SK-N-SH (cell line): ENCODE measurements at regions not wholly inside any gene's neighbourhood (a gene's known extent, or its start where the extent isn't known, plus 50 kb on each side); places are given as distances from the start of the nearest gene placed in this dataset.
A peak's percentile ranks its signal among the peaks of the same experiment; 100 is the strongest.

Experiments
- CTCF ChIA-PET: fragments of 300-600, 350-600 bp; formaldehyde crosslinking; extraction: SDS; loops from one replicate; lab custom pipeline; 2021; lab: Yijun Ruan, JAX
- POLR2A ChIA-PET: fragments of 350-600 bp; sonication (Branson Sonifier 250); formaldehyde crosslinking; extraction: SDS; loops from one replicate; lab custom pipeline; 2020; ENCODE audit warnings: antibody characterized with exemption, inconsistent platforms; lab: Yijun Ruan, JAX
- DNase-seq: peaks from one replicate; pipeline ENCODE4 v3.0.0; 2012
- H2AFZ ChIP-seq: fragments of 200-600 bp; sonication (generic); 2 replicates; pipeline ENCODE4 v1.8.1; 2016; ENCODE audit warnings: antibody characterized with exemption, mild to moderate bottlenecking, low read depth
- H3F3A ChIP-seq: fragments of 200-600 bp; sonication (generic); replicated peaks from 2 replicates; pipeline ENCODE3; 2016; ENCODE audit warnings: antibody characterized with exemption, mild to moderate bottlenecking; ENCODE audit not compliant: insufficient read depth
- H3K27ac ChIP-seq, 2 experiments: fragments of 200-500 bp in 1 of 2; fragments of 200-600 bp in 1 of 2; sonication (Bioruptor generic) in 1 of 2; sonication (generic), shearing (Covaris generic) in 1 of 2; 2 replicates each; pipeline versions ENCODE4 v1.5.1 to v1.6.1; 2014 to 2016; ENCODE audit warnings: low read depth in 2 of 2, inconsistent platforms in 1 of 2, low read length in 1 of 2, mild to moderate bottlenecking in 1 of 2, mixed read lengths in 1 of 2
- H3K27me3 ChIP-seq: fragments of 200-600 bp; sonication (generic), shearing (Covaris generic); 2 replicates; pipeline ENCODE4 v1.6.1; 2016; ENCODE audit warnings: mixed run types; ENCODE audit not compliant: insufficient read depth
- H3K36me3 ChIP-seq, 2 experiments: fragments of 200-500 bp in 1 of 2; fragments of 200-600 bp in 1 of 2; sonication (Bioruptor generic) in 1 of 2; sonication (generic) in 1 of 2; replicated peaks in 1 of 2; 2 replicates each; pipeline versions ENCODE3 to v1.5.1; 2014 to 2016; ENCODE audit warnings: low read length in 1 of 2, mild to moderate bottlenecking in 1 of 2; ENCODE audit not compliant: insufficient read depth in 2 of 2, control insufficient read depth in 1 of 2
- H3K4me1 ChIP-seq, 2 experiments: fragments of 200-500 bp in 1 of 2; fragments of 200-600 bp in 1 of 2; sonication (Bioruptor generic) in 1 of 2; sonication (generic), shearing (Covaris generic) in 1 of 2; 2 replicates each; pipeline versions ENCODE4 v1.5.1 to v1.6.1; 2014 to 2016; ENCODE audit warnings: low read depth in 1 of 2, low read length in 1 of 2, mixed run types in 1 of 2; ENCODE audit not compliant: insufficient read depth in 2 of 2, control insufficient read depth in 1 of 2
- H3K4me2 ChIP-seq: fragments of 200-600 bp; sonication (generic), shearing (Covaris generic); 2 replicates; pipeline ENCODE4 v1.6.1; 2017; ENCODE audit warnings: mixed run types
- H3K4me3 ChIP-seq, 2 experiments: fragments of 200-500 bp in 1 of 2; fragments of 200-600 bp in 1 of 2; sonication (Bioruptor generic) in 1 of 2; sonication (generic), shearing (Covaris generic) in 1 of 2; 2 replicates each; pipeline versions ENCODE4 v1.5.1 to v1.8.1; 2014 to 2016; ENCODE audit warnings: low read depth in 2 of 2, inconsistent platforms in 1 of 2, low read length in 1 of 2, mild to moderate bottlenecking in 1 of 2, mixed read lengths in 1 of 2, moderate library complexity in 1 of 2
- H3K79me2 ChIP-seq: fragments of 200-600 bp; sonication (generic); 2 replicates; pipeline ENCODE4 v1.8.1; 2017; ENCODE audit warnings: mild to moderate bottlenecking; ENCODE audit not compliant: insufficient read depth
- H3K9ac ChIP-seq: fragments of 200-600 bp; sonication (generic); 2 replicates; pipeline ENCODE4 v1.6.1; 2017; ENCODE audit warnings: mixed run types
- H3K9me2 ChIP-seq: fragments of 200-600 bp; sonication (generic); 2 replicates; pipeline ENCODE4 v1.6.1; 2017; ENCODE audit warnings: mixed run types
- H3K9me3 ChIP-seq: fragments of 200-600 bp; sonication (generic); 2 replicates; pipeline ENCODE4 v1.6.1; 2017; ENCODE audit warnings: mixed run types, mild to moderate bottlenecking, moderate library complexity
- H4K20me1 ChIP-seq: fragments of 200-600 bp; sonication (generic); 2 replicates; pipeline ENCODE4 v1.6.1; 2017; ENCODE audit warnings: mild to moderate bottlenecking, mixed run types; ENCODE audit not compliant: insufficient read depth
- CHD2 ChIP-seq: fragments of 150-350 bp; IDR thresholded peaks from 2 replicates; pipeline ENCODE4 v1.6.1; 2018; ENCODE audit warnings: low read length; ENCODE audit not compliant: partially characterized antibody
- EP300 ChIP-seq, 2 experiments: IDR thresholded peaks; 2 replicates each; pipeline versions ENCODE4 v1.4.0 to v1.6.1; 2012; ENCODE audit warnings: borderline replicate concordance in 1 of 2, low read depth in 1 of 2, low read length in 1 of 2
- EZH2phosphoT487 ChIP-seq: fragments of 200-600 bp; sonication (generic); IDR thresholded peaks from 2 replicates; pipeline ENCODE4 v1.6.1; 2017; ENCODE audit warnings: low read depth, mixed run types, mild to moderate bottlenecking, antibody characterized with exemption, moderate library complexity, borderline replicate concordance
- FOSL2 ChIP-seq: IDR thresholded peaks from 2 replicates; pipeline ENCODE4 v1.4.0; 2012; ENCODE audit warnings: low read depth, mild to moderate bottlenecking, moderate library complexity, borderline replicate concordance
- GABPA ChIP-seq: IDR thresholded peaks from 2 replicates; pipeline ENCODE4 v1.4.0; 2012; ENCODE audit warnings: low read depth, mild to moderate bottlenecking
- JUND ChIP-seq: IDR thresholded peaks from 2 replicates; pipeline ENCODE4 v1.4.0; 2012
- MEF2A ChIP-seq: IDR thresholded peaks from 2 replicates; pipeline ENCODE4 v1.4.0; 2012; ENCODE audit warnings: low read depth, borderline replicate concordance
- MXI1 ChIP-seq: IDR thresholded peaks from 2 replicates; pipeline ENCODE4 v1.6.1; 2012; ENCODE audit warnings: mild to moderate bottlenecking, low read depth, low read length, improper control_type of control experiment
- PBX3 ChIP-seq: IDR thresholded peaks from 2 replicates; pipeline ENCODE4; 2012
- RAD21 ChIP-seq: IDR thresholded peaks from 2 replicates; pipeline ENCODE4 v1.6.1; 2012; ENCODE audit warnings: mild to moderate bottlenecking, low read length
- RXRA ChIP-seq: IDR thresholded peaks from 2 replicates; pipeline ENCODE4 v1.4.0; 2012; ENCODE audit warnings: low read depth, mild to moderate bottlenecking, borderline replicate concordance
- TAF1 ChIP-seq: IDR thresholded peaks from 2 replicates; pipeline ENCODE4 v1.6.1; 2012; ENCODE audit warnings: low read depth, mild to moderate bottlenecking, low read length, moderate library complexity, borderline replicate concordance
- TEAD4 ChIP-seq: IDR thresholded peaks from 2 replicates; pipeline ENCODE4 v1.4.0; 2012; ENCODE audit warnings: mild to moderate bottlenecking, borderline replicate concordance; ENCODE audit not compliant: insufficient read depth
- USF1 ChIP-seq: IDR thresholded peaks from 2 replicates; pipeline ENCODE4 v1.4.0; 2012; ENCODE audit warnings: low read depth, borderline replicate concordance
- WGBS: methylation state at CpG from one replicate; pipeline ENCODE4 v1.1.6; 2017; ENCODE audit warnings: low lambda C conversion rate; 5-methylcytosine and 5-hydroxymethylcytosine counted together
- TF ChIP-seq, protein P1 (sequence below): IDR thresholded peaks from 2 replicates; pipeline ENCODE4 v1.4.0; 2012; ENCODE audit warnings: low read depth
- TF ChIP-seq, protein P2 (sequence below): fragments of 150-350 bp; IDR thresholded peaks from 2 replicates; pipeline ENCODE4 v1.6.1; 2016; ENCODE audit warnings: mild to moderate bottlenecking, low read depth, low read length
- TF ChIP-seq, protein P3 (sequence below): fragments of 200-600 bp; sonication (generic); IDR thresholded peaks from 2 replicates; pipeline ENCODE4 v1.6.1; 2017; ENCODE audit warnings: antibody characterized with exemption, mild to moderate bottlenecking, moderate library complexity

DNA sequence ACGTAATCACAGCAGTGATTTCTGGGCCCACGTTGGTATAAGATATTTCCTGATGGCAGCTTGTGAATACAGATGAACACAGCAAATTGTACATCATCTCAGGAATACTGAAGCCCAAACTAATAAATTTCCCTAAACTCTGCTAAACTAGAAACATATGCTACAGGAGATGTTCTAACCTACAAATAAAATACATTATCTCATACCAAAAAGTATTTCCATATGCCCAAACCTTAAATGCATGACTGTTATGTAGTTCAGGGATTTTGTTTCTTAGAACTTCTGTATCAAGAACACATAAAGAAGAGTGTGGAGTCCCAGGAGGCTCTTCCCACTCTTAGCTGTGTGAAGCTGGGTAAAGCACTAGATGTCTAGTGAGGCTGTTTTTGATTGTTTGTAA lies 138.4 kb downstream of the RFC3 start:
- Histone ChIP-seq H3K36me3 (no peaks in the 10 kb centered on the region), H2AFZ (no peak overlapping the region), H3K9me2 (no peaks in the 10 kb centered on the region), H3K27ac (peak overlapping the region in 1 of 2 experiments; percentile 47; a peak in 2 of 4 replicates), H3K9me3 (no peaks in the 10 kb centered on the region), H3K9ac (no peak overlapping the region), H3K79me2 (no peaks in the 10 kb centered on the region), H3K4me2 (no peak overlapping the region), H3K4me1 (peaks cover 0 to 5% of the 10 kb centered on the region in 2 experiments; a peak in 3 of 4 replicates), H4K20me1 (no peaks in the 10 kb centered on the region), H3K4me3 (no peak overlapping the region), H3F3A (peaks cover 11% of the 10 kb centered on the region), H3K27me3 (no peaks in the 10 kb centered on the region)
- DNase-seq = no peak
- TF ChIP-seq USF1 (no peak), EP300 (IDR thresholded peaks at IDR 0.05; ENCODE audit: borderline replicate concordance in 1 of 2, low read depth in 1 of 2, low read length in 1 of 2) (no peak), EZH2phosphoT487 (no peak), TAF1 (no peak), TEAD4 (no peak), RAD21 (no peak), MXI1 (no peak), RXRA (no peak), PBX3 (no peak), MEF2A (no peak)
- TF ChIP-seq, protein P1, sequence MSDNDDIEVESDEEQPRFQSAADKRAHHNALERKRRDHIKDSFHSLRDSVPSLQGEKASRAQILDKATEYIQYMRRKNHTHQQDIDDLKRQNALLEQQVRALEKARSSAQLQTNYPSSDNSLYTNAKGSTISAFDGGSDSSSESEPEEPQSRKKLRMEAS = no peak
- TF ChIP-seq, protein P2, sequence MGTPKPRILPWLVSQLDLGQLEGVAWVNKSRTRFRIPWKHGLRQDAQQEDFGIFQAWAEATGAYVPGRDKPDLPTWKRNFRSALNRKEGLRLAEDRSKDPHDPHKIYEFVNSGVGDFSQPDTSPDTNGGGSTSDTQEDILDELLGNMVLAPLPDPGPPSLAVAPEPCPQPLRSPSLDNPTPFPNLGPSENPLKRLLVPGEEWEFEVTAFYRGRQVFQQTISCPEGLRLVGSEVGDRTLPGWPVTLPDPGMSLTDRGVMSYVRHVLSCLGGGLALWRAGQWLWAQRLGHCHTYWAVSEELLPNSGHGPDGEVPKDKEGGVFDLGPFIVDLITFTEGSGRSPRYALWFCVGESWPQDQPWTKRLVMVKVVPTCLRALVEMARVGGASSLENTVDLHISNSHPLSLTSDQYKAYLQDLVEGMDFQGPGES = no peak
- ChIA-PET CTCF (no interaction called here), POLR2A (no interaction called here)
- 47% methylated on average over 2 of the region's 2 CpGs for WGBS

DNA sequence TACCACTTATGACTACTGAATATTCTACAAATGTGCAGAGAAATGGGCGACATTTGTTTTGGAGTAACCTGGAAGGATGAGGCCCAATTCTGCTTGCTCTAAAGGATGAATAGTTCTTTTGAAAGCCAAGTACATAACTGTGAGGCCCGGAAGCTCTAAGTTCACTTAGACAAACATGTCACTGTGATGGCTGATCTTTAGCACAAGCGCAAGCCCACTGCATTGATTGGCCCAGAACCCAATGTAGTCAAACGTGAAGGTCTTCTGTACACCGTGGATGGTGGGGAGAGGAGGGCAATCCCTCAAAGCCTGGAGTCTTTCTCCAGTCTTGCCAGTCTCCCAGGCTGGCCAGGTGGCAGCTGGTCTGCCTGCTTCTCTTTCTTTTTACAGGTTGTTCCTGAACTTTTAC lies 139.6 kb downstream of the RFC3 start:
- no peaks in the 10 kb centered on the region for H3K9me3 ChIP-seq
- no peaks in the 10 kb centered on the region for H3K27me3 ChIP-seq
- no peaks in the 10 kb centered on the region for H4K20me1 ChIP-seq
- H2AFZ ChIP-seq = no peak overlapping the region
- 95% methylated on average over 4 of the region's 5 CpGs for WGBS
- H3K4me3 ChIP-seq = no peak overlapping the region
- H3K9ac ChIP-seq = no peak overlapping the region
- no peak overlapping the region for H3K27ac ChIP-seq
- no peaks in the 10 kb centered on the region for H3K36me3 ChIP-seq
- peaks cover 11% of the 10 kb centered on the region for H3F3A ChIP-seq
- TF ChIP-seq CHD2 (no peak), FOSL2 (no peak), MXI1 (no peak), MEF2A (no peak), GABPA (no peak), JUND (no peak), PBX3 (no peak), RAD21 (no peak), USF1 (no peak)
- TF ChIP-seq, protein P3, sequence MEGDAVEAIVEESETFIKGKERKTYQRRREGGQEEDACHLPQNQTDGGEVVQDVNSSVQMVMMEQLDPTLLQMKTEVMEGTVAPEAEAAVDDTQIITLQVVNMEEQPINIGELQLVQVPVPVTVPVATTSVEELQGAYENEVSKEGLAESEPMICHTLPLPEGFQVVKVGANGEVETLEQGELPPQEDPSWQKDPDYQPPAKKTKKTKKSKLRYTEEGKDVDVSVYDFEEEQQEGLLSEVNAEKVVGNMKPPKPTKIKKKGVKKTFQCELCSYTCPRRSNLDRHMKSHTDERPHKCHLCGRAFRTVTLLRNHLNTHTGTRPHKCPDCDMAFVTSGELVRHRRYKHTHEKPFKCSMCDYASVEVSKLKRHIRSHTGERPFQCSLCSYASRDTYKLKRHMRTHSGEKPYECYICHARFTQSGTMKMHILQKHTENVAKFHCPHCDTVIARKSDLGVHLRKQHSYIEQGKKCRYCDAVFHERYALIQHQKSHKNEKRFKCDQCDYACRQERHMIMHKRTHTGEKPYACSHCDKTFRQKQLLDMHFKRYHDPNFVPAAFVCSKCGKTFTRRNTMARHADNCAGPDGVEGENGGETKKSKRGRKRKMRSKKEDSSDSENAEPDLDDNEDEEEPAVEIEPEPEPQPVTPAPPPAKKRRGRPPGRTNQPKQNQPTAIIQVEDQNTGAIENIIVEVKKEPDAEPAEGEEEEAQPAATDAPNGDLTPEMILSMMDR = no peak
- H3K4me2 ChIP-seq = no peak overlapping the region
- DNase-seq = no peak
- no peaks in the 10 kb centered on the region for H3K9me2 ChIP-seq
- ChIA-PET CTCF (no interaction called here), POLR2A (no interaction called here)
- peaks cover 0 to 5% of the 10 kb centered on the region in 2 experiments; a peak in 3 of 4 replicates for H3K4me1 ChIP-seq
- H3K79me2 ChIP-seq = no peaks in the 10 kb centered on the region
